Peyer's patch (tissue), 4 donors: ENCODE measurements at regions not wholly inside any gene's neighbourhood (a gene's known extent, or its start where the extent isn't known, plus 50 kb on each side); places are given as distances from the start of the nearest gene placed in this dataset.

Source experiments
- CTCF ChIP-seq, 6 experiments: fragments of 450-650 bp in 4 of 6; fragments of 200-600 bp in 2 of 6; sonication (generic) in 1 of 6; IDR thresholded peaks; one replicate each; pipeline ENCODE4 v1.5.1; 2017 to 2019; ENCODE audit warnings: antibody characterized with exemption in 6 of 6, mild to moderate bottlenecking in 3 of 6, moderate library complexity in 1 of 6
- POLR2A ChIP-seq, 2 donors: fragments of 450-650 bp; IDR thresholded peaks; one replicate each; pipeline ENCODE4 v1.5.1; 2017; ENCODE audit warnings: antibody characterized with exemption in 2 of 2, mild to moderate bottlenecking in 2 of 2, moderate library complexity in 2 of 2

GRCh38 chr10:89944138-89944537 is 242.7 kb downstream of the KIF20B start:
- TF ChIP-seq CTCF (IDR thresholded peaks at IDR 0.05) (no peak), POLR2A (IDR thresholded peaks at IDR 0.05) (no peak)
